H9 (cell line): ENCODE measurements at regions not wholly inside any gene's neighbourhood (a gene's known extent, or its start where the extent isn't known, plus 50 kb on each side); places are given as distances from the start of the nearest gene placed in this dataset.

ENCODE experiments used
- DNase-seq: peaks from one replicate; pipeline ENCODE4 v3.0.0-alpha.2; 2017
- H2AFZ ChIP-seq: one replicate; pipeline ENCODE4 v1.6.1; 2013; ENCODE audit warnings: mild to moderate bottlenecking, low read length, control low read depth, moderate library complexity
- H2AK5ac ChIP-seq: 2 replicates; pipeline ENCODE4 v1.6.1; 2013; ENCODE audit warnings: low read length, control low read depth, mixed read lengths; ENCODE audit not compliant: insufficient read length
- H2BK120ac ChIP-seq: one replicate; pipeline ENCODE4 v1.6.1; 2013; ENCODE audit warnings: low read depth, mild to moderate bottlenecking, low read length, control low read depth, inconsistent platforms; ENCODE audit not compliant: poor library complexity, severe bottlenecking
- H2BK12ac ChIP-seq: 2 replicates; pipeline ENCODE4 v1.6.1; 2013; ENCODE audit warnings: low read length, control low read depth, mixed read lengths, low read depth; ENCODE audit not compliant: insufficient read length
- H2BK15ac ChIP-seq: 2 replicates; pipeline ENCODE4 v1.6.1; 2013; ENCODE audit warnings: low read depth, low read length, control low read depth
- H2BK20ac ChIP-seq: one replicate; pipeline ENCODE4 v1.6.1; 2013; ENCODE audit warnings: low read depth, mild to moderate bottlenecking, low read length, control low read depth, inconsistent platforms; ENCODE audit not compliant: poor library complexity, severe bottlenecking
- H2BK5ac ChIP-seq: 2 replicates; pipeline ENCODE4 v1.6.1; 2013; ENCODE audit warnings: low read length, control low read depth, mixed read lengths; ENCODE audit not compliant: insufficient read length
- H3K14ac ChIP-seq: 2 replicates; pipeline ENCODE4 v1.6.1; 2013; ENCODE audit warnings: low read length, control low read depth; ENCODE audit not compliant: insufficient read depth
- H3K18ac ChIP-seq: 2 replicates; pipeline ENCODE4 v1.6.1; 2013; ENCODE audit warnings: low read depth, mild to moderate bottlenecking, mixed read lengths, low read length, control low read depth; ENCODE audit not compliant: insufficient read length
- H3K23ac ChIP-seq: 2 replicates; pipeline ENCODE4 v1.6.1; 2013; ENCODE audit warnings: low read length, control low read depth, mixed read lengths, low read depth; ENCODE audit not compliant: insufficient read length
- H3K23me2 ChIP-seq: 2 replicates; pipeline ENCODE4 v1.6.1; 2013; ENCODE audit warnings: low read depth, mild to moderate bottlenecking, mixed read lengths, low read length, control low read depth; ENCODE audit not compliant: insufficient read length, poor library complexity, severe bottlenecking
- H3K27ac ChIP-seq: 2 replicates; pipeline ENCODE4 v1.5.1; 2013; ENCODE audit warnings: low read length, control low read depth, mixed read lengths, low read depth; ENCODE audit not compliant: insufficient read length
- H3K27me3 ChIP-seq: 2 replicates; pipeline ENCODE4 v1.6.1; 2013; ENCODE audit warnings: low read length, control low read depth, inconsistent platforms; ENCODE audit not compliant: insufficient read depth
- H3K4ac ChIP-seq: 2 replicates; pipeline ENCODE4 v1.6.1; 2013; ENCODE audit warnings: low read depth, mild to moderate bottlenecking, control low read depth, inconsistent platforms, low read length, moderate library complexity
- H3K4me1 ChIP-seq: 2 replicates; pipeline ENCODE4 v1.6.1; 2013; ENCODE audit warnings: low read length, control low read depth, inconsistent platforms; ENCODE audit not compliant: insufficient read depth
- H3K4me2 ChIP-seq: 2 replicates; pipeline ENCODE4 v1.6.1; 2013; ENCODE audit warnings: low read length, control low read depth, mixed read lengths; ENCODE audit not compliant: insufficient read length, insufficient read depth
- H3K56ac ChIP-seq: 2 replicates; pipeline ENCODE4 v1.6.1; 2013; ENCODE audit warnings: low read depth, mild to moderate bottlenecking, mixed read lengths, low read length, control low read depth; ENCODE audit not compliant: insufficient read length
- H3K79me1 ChIP-seq: 2 replicates; pipeline ENCODE4 v1.6.1; 2013; ENCODE audit warnings: low read depth, mild to moderate bottlenecking, moderate library complexity, low read length, control low read depth, inconsistent platforms; ENCODE audit not compliant: insufficient read depth, poor library complexity, severe bottlenecking
- H3K79me2 ChIP-seq: 2 replicates; pipeline ENCODE4 v1.6.1; 2013; ENCODE audit warnings: low read length, control low read depth, inconsistent platforms; ENCODE audit not compliant: insufficient read depth
- H3K9ac ChIP-seq: 2 replicates; pipeline ENCODE4 v1.6.1; 2013; ENCODE audit warnings: low read length, control low read depth, mixed read lengths; ENCODE audit not compliant: insufficient read length; ENCODE audit errors: extremely low read depth
- H3K9me3 ChIP-seq: one replicate; pipeline ENCODE4 v1.6.1; 2013; ENCODE audit warnings: low read depth, low read length, inconsistent platforms; ENCODE audit not compliant: control insufficient read depth
- H3T11ph ChIP-seq: one replicate; pipeline ENCODE4 v1.6.1; 2013; ENCODE audit warnings: mild to moderate bottlenecking, low read length, control low read depth, inconsistent platforms
- H4K20me1 ChIP-seq: one replicate; pipeline ENCODE4 v1.6.1; 2013; ENCODE audit not compliant: control insufficient read depth, insufficient read length, insufficient read depth
- H4K5ac ChIP-seq: 2 replicates; pipeline ENCODE4 v1.6.1; 2013; ENCODE audit warnings: low read depth, mild to moderate bottlenecking, mixed read lengths, low read length, control low read depth; ENCODE audit not compliant: insufficient read length
- H4K8ac ChIP-seq: replicated peaks from 2 replicates; pipeline ENCODE4 v1.6.1; 2013; ENCODE audit warnings: low read length, control low read depth, mixed read lengths, low read depth; ENCODE audit not compliant: insufficient read length
- H4K91ac ChIP-seq: 2 replicates; pipeline ENCODE4 v1.6.1; 2013; ENCODE audit warnings: low read depth, mild to moderate bottlenecking, moderate library complexity, mixed read lengths, low read length, control low read depth; ENCODE audit not compliant: insufficient read length
- H3K27ac Mint-ChIP-seq, 3 experiments: 2 replicates in 2 of 3; 3 replicates in 1 of 3; pipeline ENCODE4 v1.8.0; 2020 to 2021; ENCODE audit warnings: mixed read lengths in 3 of 3, mild to moderate bottlenecking in 1 of 3, moderate library complexity in 1 of 3
- H3K27me3 Mint-ChIP-seq: 2 replicates; pipeline ENCODE4 v1.8.0; 2021; ENCODE audit warnings: low read depth, mild to moderate bottlenecking, moderate library complexity, mixed read lengths
- H3K36me3 Mint-ChIP-seq, 3 experiments: 2 replicates in 2 of 3; 3 replicates in 1 of 3; pipeline ENCODE4 v1.8.0; 2020 to 2021; ENCODE audit warnings: low read depth in 3 of 3, mixed read lengths in 3 of 3; ENCODE audit not compliant: insufficient read depth in 1 of 3
- H3K4me1 Mint-ChIP-seq, 2 experiments: 2 replicates each; pipeline ENCODE4 v1.8.0; 2020; ENCODE audit warnings: mixed read lengths in 2 of 2
- H3K4me3 Mint-ChIP-seq, 2 experiments: 2 replicates in 1 of 2; 3 replicates in 1 of 2; pipeline ENCODE4 v1.8.0; 2020 to 2021; ENCODE audit warnings: mild to moderate bottlenecking in 2 of 2, mixed read lengths in 2 of 2, moderate library complexity in 1 of 2
- H3K9me3 Mint-ChIP-seq, 2 experiments: 2 replicates in 1 of 2; 3 replicates in 1 of 2; pipeline ENCODE4 v1.8.0; 2020; ENCODE audit warnings: mild to moderate bottlenecking in 2 of 2, mixed read lengths in 2 of 2, moderate library complexity in 1 of 2
- CTCF ChIP-seq: fragments of 200-600 bp; sonication (generic); conservative IDR thresholded peaks from 3 replicates; pipeline ENCODE4 v1.8.0; 2021; ENCODE audit warnings: antibody characterized with exemption, mild to moderate bottlenecking
- WGBS: extraction: QIAGEN DNeasy Blood & Tissue Kit; methylation state at CpG from one replicate; pipeline ENCODE4 v1.1.7; 2013; ENCODE audit warnings: missing lambda C conversion rate, low lambda C conversion rate, mixed read lengths; ENCODE audit not compliant: insufficient read length; ENCODE audit errors: extremely low coverage; 5-methylcytosine and 5-hydroxymethylcytosine counted together

GRCh38 chr16:52078716-52079655, 468.0 kb downstream of the TOX3 start:
- no peak overlapping the region for H3K18ac ChIP-seq
- H3K4ac ChIP-seq: no peak overlapping the region
- Mint-ChIP-seq H3K4me1 (peaks cover 7 to 8% of the 10 kb centered on the region in 2 experiments), H3K4me3 (no peak overlapping the region), H3K27ac (no peak overlapping the region), H3K36me3 (no peaks in the 10 kb centered on the region), H3K9me3 (no peaks in the 10 kb centered on the region), H3K27me3 (no peaks in the 10 kb centered on the region)
- no peak overlapping the region for H4K8ac ChIP-seq
- no peak overlapping the region for H2AK5ac ChIP-seq
- no peak overlapping the region for H3K56ac ChIP-seq
- no peak overlapping the region for H3K9ac ChIP-seq
- no peak overlapping the region for H3K23ac ChIP-seq
- no peaks in the 10 kb centered on the region for H3K9me3 ChIP-seq
- H3K27ac ChIP-seq: no peak overlapping the region
- H3K79me1 ChIP-seq: no peaks in the 10 kb centered on the region
- H2BK20ac ChIP-seq: no peak overlapping the region
- H3K14ac ChIP-seq: no peak overlapping the region
- no peak overlapping the region for H4K5ac ChIP-seq
- no peak overlapping the region for H2BK15ac ChIP-seq
- no peaks in the 10 kb centered on the region for H3K4me1 ChIP-seq
- no peak overlapping the region for H3K4me2 ChIP-seq
- H4K91ac ChIP-seq: no peak overlapping the region
- H2BK120ac ChIP-seq: no peak overlapping the region
- H3T11ph ChIP-seq: no peak overlapping the region
- H2AFZ ChIP-seq: no peak overlapping the region
- no peak overlapping the region for H2BK12ac ChIP-seq
- no CpG with 5 or more reads among the region's 3 CpGs for WGBS
- H3K79me2 ChIP-seq: no peaks in the 10 kb centered on the region
- H3K27me3 ChIP-seq: no peaks in the 10 kb centered on the region
- DNase-seq: no peak
- H2BK5ac ChIP-seq: no peak overlapping the region
- no peaks in the 10 kb centered on the region for H3K23me2 ChIP-seq
- no peaks in the 10 kb centered on the region for H4K20me1 ChIP-seq
- TF ChIP-seq CTCF: no peak
